Natural killer cell (primary cell): ENCODE measurements at regions not wholly inside any gene's neighbourhood (a gene's known extent, or its start where the extent isn't known, plus 50 kb on each side); places are given as distances from the start of the nearest gene placed in this dataset.
A peak's percentile ranks its signal among the peaks of the same experiment; 100 is the strongest.

Experiments used
- ATAC-seq, 3 donors: fragments of 150-1000 bp in 2 of 3; fragments of 200-7000 bp in 1 of 3; cut with Tn5 transposase; 1 replicate in 1 of 3; 2 replicates in 2 of 3; pipeline ENCODE4 v1.10.0; 2021; ENCODE audit warnings: mild to moderate bottlenecking in 2 of 3, moderate library complexity in 2 of 3
- DNase-seq, 2 donors: peaks; one replicate each; pipeline versions ENCODE4 v3.0.0 to v3.0.0-alpha.2; 2013 to 2021; ENCODE audit warnings: mixed read lengths in 1 of 2
- H3K27ac ChIP-seq: one replicate; pipeline ENCODE4 v1.5.1; 2013; ENCODE audit warnings: mild to moderate bottlenecking, low read length
- H3K27me3 ChIP-seq: one replicate; pipeline ENCODE4 v1.6.1; 2013; ENCODE audit warnings: low read length; ENCODE audit not compliant: control insufficient read depth, insufficient read depth
- H3K36me3 ChIP-seq: one replicate; pipeline ENCODE4 v1.6.1; 2013; ENCODE audit warnings: low read length; ENCODE audit not compliant: control insufficient read depth, insufficient read depth
- H3K4me1 ChIP-seq: one replicate; pipeline ENCODE4 v1.6.1; 2013; ENCODE audit warnings: low read length; ENCODE audit not compliant: control insufficient read depth, insufficient read depth
- H3K4me3 ChIP-seq: one replicate; pipeline ENCODE4 v1.5.1; 2013; ENCODE audit warnings: low read length
- H3K9me3 ChIP-seq: one replicate; pipeline ENCODE4 v1.6.1; 2013; ENCODE audit warnings: low read length; ENCODE audit not compliant: control insufficient read depth, insufficient read depth
- H3K27ac Mint-ChIP-seq, 2 donors: one replicate each; pipeline ENCODE4 v1.8.0; 2022; ENCODE audit warnings: mild to moderate bottlenecking in 2 of 2, mixed read lengths in 2 of 2, moderate library complexity in 1 of 2
- H3K27me3 Mint-ChIP-seq, 2 donors: one replicate each; pipeline ENCODE4 v1.8.0; 2022; ENCODE audit warnings: low read depth in 2 of 2, mixed read lengths in 2 of 2
- H3K36me3 Mint-ChIP-seq: one replicate; pipeline ENCODE4 v1.8.0; 2022; ENCODE audit warnings: mixed read lengths
- H3K4me1 Mint-ChIP-seq, 2 donors: one replicate each; pipeline ENCODE4 v1.8.0; 2022; ENCODE audit warnings: mixed read lengths in 2 of 2
- H3K4me3 Mint-ChIP-seq: one replicate; pipeline ENCODE4 v1.8.0; 2022; ENCODE audit warnings: mild to moderate bottlenecking, moderate library complexity, mixed read lengths
- H3K9me3 Mint-ChIP-seq, 2 donors: one replicate each; pipeline ENCODE4 v1.8.0; 2022; ENCODE audit warnings: mixed read lengths in 2 of 2
- WGBS: methylation state at CpG from one replicate; pipeline ENCODE4 v1.1.7; 2013; ENCODE audit warnings: missing lambda C conversion rate; ENCODE audit not compliant: insufficient coverage; 5-methylcytosine and 5-hydroxymethylcytosine counted together
- intact Hi-C: fragments of 100-400 bp; cut with micrococcal nuclease; formaldehyde crosslinking; loops from one replicate; pipeline ENCODE4 v1.14.2; 2022
- TF ChIP-seq, protein P1 (sequence below): fragments of 200-600 bp; IDR thresholded peaks from one replicate; pipeline ENCODE4 v1.8.0; 2022; ENCODE audit warnings: antibody characterized with exemption

DNA sequence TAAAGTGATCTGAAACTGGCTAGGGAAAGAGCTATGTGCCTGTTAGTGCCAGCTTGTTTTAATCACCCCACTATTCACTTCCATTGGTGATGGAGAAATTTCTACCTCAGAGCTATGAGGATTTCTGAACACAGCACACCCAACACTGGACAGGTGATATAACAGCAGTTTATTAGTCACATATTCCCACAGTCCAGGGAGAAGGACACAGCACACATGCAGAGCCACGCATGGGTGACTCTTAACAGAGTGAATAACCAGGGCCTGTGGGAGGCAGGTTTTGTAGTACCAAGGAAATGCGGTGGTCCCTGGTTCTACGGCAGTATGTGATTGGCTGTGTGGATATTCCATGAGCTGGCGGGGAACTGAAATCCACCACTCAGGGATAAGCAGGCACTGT is 455.1 kb downstream of the BTG1 start:
- no peak for DNase-seq
- Histone ChIP-seq H3K27me3 (no peaks in the 10 kb centered on the region), H3K4me3 (no peak overlapping the region), H3K9me3 (no peaks in the 10 kb centered on the region), H3K4me1 (no peaks in the 10 kb centered on the region), H3K27ac (no peak overlapping the region), H3K36me3 (no peaks in the 10 kb centered on the region)
- Mint-ChIP-seq H3K4me3 (no peak overlapping the region), H3K4me1 (peaks cover 12 to 25% of the 10 kb centered on the region in 2 donors), H3K27ac (no peak overlapping the region), H3K27me3 (no peaks in the 10 kb centered on the region), H3K36me3 (no peaks in the 10 kb centered on the region), H3K9me3 (no peaks in the 10 kb centered on the region)
- 95% methylated on average over 4 of the region's 4 CpGs for WGBS
- TF ChIP-seq, protein P1, sequence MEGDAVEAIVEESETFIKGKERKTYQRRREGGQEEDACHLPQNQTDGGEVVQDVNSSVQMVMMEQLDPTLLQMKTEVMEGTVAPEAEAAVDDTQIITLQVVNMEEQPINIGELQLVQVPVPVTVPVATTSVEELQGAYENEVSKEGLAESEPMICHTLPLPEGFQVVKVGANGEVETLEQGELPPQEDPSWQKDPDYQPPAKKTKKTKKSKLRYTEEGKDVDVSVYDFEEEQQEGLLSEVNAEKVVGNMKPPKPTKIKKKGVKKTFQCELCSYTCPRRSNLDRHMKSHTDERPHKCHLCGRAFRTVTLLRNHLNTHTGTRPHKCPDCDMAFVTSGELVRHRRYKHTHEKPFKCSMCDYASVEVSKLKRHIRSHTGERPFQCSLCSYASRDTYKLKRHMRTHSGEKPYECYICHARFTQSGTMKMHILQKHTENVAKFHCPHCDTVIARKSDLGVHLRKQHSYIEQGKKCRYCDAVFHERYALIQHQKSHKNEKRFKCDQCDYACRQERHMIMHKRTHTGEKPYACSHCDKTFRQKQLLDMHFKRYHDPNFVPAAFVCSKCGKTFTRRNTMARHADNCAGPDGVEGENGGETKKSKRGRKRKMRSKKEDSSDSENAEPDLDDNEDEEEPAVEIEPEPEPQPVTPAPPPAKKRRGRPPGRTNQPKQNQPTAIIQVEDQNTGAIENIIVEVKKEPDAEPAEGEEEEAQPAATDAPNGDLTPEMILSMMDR: no peak
- no peak for ATAC-seq
- intact Hi-C loops: no loop called here

DNA sequence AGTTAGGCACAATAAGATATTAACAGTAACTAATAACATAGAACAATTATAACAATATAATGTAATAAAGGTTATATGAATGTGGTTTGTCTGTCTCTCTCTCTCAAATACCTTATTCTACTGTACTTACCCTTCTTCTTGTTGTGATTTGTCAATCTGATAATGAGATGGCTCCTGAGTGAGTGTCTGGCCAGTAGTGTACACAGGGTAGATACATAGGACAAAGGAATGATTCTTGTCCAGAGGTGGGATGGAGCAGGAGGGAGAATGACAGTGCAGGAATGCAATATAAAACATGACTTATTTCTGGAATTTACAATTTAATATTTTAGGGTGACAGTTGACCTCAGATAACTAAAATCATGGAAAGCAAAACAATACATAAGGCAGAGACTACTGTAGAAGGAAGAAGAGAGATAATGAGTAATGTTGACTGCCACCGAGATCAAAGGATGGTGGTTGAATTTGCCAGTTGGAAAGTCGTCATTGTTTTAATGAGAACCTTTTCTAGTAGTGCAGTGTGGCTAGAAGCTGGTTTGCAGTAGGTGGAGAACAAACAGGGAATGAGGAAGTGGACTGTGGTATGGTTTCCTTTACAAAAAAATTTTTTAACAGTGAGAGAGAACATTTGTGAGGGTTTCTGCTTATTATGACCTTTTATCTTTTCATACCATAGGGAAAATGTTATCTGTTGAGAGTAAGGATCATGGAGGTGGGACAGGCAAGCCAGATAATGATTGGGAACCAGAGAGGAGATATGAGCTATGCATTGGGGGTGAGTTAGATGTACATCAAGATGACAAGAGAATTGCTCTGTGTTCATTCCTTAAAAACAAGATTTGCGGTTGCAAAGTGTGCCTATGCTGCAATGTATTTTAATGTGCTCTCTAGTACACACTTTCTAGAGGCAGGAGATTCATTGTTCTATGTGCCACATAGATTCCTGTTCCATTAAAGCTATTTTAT is 458.3 kb downstream of the BTG1 start:
- Mint-ChIP-seq H3K36me3 (no peaks in the 10 kb centered on the region), H3K4me1 (peaks cover 12 to 25% of the 10 kb centered on the region in 2 donors), H3K27me3 (no peaks in the 10 kb centered on the region), H3K9me3 (no peaks in the 10 kb centered on the region), H3K27ac (peak overlapping the region in 1 of 2 donors; percentile 75), H3K4me3 (no peak overlapping the region)
- intact Hi-C loops: loop anchor here (5.0 kb wide), 1 partner anchor 190 kb away; no protein-coding TSS in a partner anchor
- ATAC-seq: peak; percentile 32 to 77 (median 70)
- H3K9me3 ChIP-seq: no peaks in the 10 kb centered on the region
- no peak overlapping the region for H3K27ac ChIP-seq
- TF ChIP-seq, protein P1: no peak
- DNase-seq: peak in 1 of 2 donors; percentile 67
- no peaks in the 10 kb centered on the region for H3K4me1 ChIP-seq
- H3K4me3 ChIP-seq: no peak overlapping the region
- 24% methylated on average over 3 of the region's 3 CpGs for WGBS
- H3K36me3 ChIP-seq: no peaks in the 10 kb centered on the region
- H3K27me3 ChIP-seq: no peaks in the 10 kb centered on the region

DNA sequence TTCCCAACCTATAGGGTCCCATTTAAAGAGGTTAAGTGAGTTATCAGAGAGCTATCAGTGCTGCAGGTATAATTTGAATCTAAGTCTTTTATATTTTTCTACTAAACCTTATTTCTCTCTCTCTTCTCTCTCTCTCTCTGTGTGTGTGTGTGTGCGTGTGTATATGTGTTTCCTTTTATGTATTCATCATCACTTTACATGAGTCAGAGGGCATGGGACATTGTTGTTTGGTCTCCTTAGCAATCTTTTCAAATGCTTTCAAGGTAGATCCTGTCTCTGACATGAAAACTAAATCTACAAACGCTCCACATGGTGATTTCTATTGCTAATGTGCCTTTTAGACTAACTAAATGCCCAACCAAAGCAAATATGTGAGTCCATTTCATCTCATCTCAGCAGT is 459.7 kb downstream of the BTG1 start:
- H3K4me1 Mint-ChIP-seq: peaks cover 12 to 25% of the 10 kb centered on the region in 2 donors
- intact Hi-C loops: loop anchor here (5.0 kb wide), 1 partner anchor 191 kb away; no protein-coding TSS in a partner anchor
- Histone ChIP-seq H3K27me3 (no peaks in the 10 kb centered on the region), H3K9me3 (no peaks in the 10 kb centered on the region), H3K36me3 (no peaks in the 10 kb centered on the region), H3K4me3 (no peak overlapping the region), H3K4me1 (no peaks in the 10 kb centered on the region), H3K27ac (no peak overlapping the region)
- peak in 1 of 3 donors; percentile 55 for ATAC-seq
- WGBS: 80% methylated on average over 1 of the region's 2 CpGs
- no peaks in the 10 kb centered on the region for H3K36me3 Mint-ChIP-seq
- TF ChIP-seq, protein P1: no peak
- no peaks in the 10 kb centered on the region for H3K27me3 Mint-ChIP-seq
- no peaks in the 10 kb centered on the region for H3K9me3 Mint-ChIP-seq
- no peak overlapping the region for H3K27ac Mint-ChIP-seq
- DNase-seq: peak in 1 of 2 donors; percentile 15
- no peak overlapping the region for H3K4me3 Mint-ChIP-seq
